SK-N-SH (cell line): ENCODE measurements at regions not wholly inside any gene's neighbourhood (a gene's known extent, or its start where the extent isn't known, plus 50 kb on each side); places are given as distances from the start of the nearest gene placed in this dataset.

ENCODE experiments used
- EP300 ChIP-seq, 2 experiments: IDR thresholded peaks; 2 replicates each; pipeline versions ENCODE4 v1.4.0 to v1.6.1; 2012; ENCODE audit warnings: borderline replicate concordance in 1 of 2, low read depth in 1 of 2, low read length in 1 of 2
- FOXM1 ChIP-seq: IDR thresholded peaks from 2 replicates; pipeline ENCODE4 v1.4.0; 2012; ENCODE audit warnings: low read depth, mild to moderate bottlenecking
- MXI1 ChIP-seq: IDR thresholded peaks from 2 replicates; pipeline ENCODE4 v1.6.1; 2012; ENCODE audit warnings: mild to moderate bottlenecking, low read depth, low read length, improper control_type of control experiment
- NRF1 ChIP-seq: IDR thresholded peaks from 2 replicates; pipeline ENCODE4 v1.6.1; 2012; ENCODE audit warnings: low read depth, mild to moderate bottlenecking, low read length
- YY1 ChIP-seq: IDR thresholded peaks from 2 replicates; pipeline ENCODE4 v1.4.0; 2012; ENCODE audit warnings: low read depth, mild to moderate bottlenecking
- TF ChIP-seq, protein P1 (sequence below): IDR thresholded peaks from 2 replicates; pipeline ENCODE4 v1.6.1; 2012; ENCODE audit warnings: mild to moderate bottlenecking, low read depth, low read length, moderate library complexity

- no peak for TF ChIP-seq NRF1
- no peak for TF ChIP-seq YY1
- TF ChIP-seq, protein P1, sequence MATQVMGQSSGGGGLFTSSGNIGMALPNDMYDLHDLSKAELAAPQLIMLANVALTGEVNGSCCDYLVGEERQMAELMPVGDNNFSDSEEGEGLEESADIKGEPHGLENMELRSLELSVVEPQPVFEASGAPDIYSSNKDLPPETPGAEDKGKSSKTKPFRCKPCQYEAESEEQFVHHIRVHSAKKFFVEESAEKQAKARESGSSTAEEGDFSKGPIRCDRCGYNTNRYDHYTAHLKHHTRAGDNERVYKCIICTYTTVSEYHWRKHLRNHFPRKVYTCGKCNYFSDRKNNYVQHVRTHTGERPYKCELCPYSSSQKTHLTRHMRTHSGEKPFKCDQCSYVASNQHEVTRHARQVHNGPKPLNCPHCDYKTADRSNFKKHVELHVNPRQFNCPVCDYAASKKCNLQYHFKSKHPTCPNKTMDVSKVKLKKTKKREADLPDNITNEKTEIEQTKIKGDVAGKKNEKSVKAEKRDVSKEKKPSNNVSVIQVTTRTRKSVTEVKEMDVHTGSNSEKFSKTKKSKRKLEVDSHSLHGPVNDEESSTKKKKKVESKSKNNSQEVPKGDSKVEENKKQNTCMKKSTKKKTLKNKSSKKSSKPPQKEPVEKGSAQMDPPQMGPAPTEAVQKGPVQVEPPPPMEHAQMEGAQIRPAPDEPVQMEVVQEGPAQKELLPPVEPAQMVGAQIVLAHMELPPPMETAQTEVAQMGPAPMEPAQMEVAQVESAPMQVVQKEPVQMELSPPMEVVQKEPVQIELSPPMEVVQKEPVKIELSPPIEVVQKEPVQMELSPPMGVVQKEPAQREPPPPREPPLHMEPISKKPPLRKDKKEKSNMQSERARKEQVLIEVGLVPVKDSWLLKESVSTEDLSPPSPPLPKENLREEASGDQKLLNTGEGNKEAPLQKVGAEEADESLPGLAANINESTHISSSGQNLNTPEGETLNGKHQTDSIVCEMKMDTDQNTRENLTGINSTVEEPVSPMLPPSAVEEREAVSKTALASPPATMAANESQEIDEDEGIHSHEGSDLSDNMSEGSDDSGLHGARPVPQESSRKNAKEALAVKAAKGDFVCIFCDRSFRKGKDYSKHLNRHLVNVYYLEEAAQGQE: no peak
- no peak for TF ChIP-seq MXI1
- TF ChIP-seq FOXM1: no peak
- no peak for TF ChIP-seq EP300 (IDR thresholded peaks at IDR 0.05; ENCODE audit: borderline replicate concordance in 1 of 2, low read depth in 1 of 2, low read length in 1 of 2)
Observed at GRCh38 chr10:90042075-90042474, 340.7 kb downstream of the KIF20B start.
